SHP77 treated with DMSO at 0.1 percent for 48 hours (cell line): ENCODE measurements at regions not wholly inside any gene's neighbourhood (a gene's known extent, or its start where the extent isn't known, plus 50 kb on each side); places are given as distances from the start of the nearest gene placed in this dataset.
"Not testable (repeated sequence)": the region's sequence is repeated elsewhere in the genome, so short reads cannot be mapped to it uniquely, and the experiment has no call there.

Experiments
- DNase-seq: peaks from one replicate; lab custom pipeline; 2025; lab: John Stamatoyannopoulos, UW

DNA sequence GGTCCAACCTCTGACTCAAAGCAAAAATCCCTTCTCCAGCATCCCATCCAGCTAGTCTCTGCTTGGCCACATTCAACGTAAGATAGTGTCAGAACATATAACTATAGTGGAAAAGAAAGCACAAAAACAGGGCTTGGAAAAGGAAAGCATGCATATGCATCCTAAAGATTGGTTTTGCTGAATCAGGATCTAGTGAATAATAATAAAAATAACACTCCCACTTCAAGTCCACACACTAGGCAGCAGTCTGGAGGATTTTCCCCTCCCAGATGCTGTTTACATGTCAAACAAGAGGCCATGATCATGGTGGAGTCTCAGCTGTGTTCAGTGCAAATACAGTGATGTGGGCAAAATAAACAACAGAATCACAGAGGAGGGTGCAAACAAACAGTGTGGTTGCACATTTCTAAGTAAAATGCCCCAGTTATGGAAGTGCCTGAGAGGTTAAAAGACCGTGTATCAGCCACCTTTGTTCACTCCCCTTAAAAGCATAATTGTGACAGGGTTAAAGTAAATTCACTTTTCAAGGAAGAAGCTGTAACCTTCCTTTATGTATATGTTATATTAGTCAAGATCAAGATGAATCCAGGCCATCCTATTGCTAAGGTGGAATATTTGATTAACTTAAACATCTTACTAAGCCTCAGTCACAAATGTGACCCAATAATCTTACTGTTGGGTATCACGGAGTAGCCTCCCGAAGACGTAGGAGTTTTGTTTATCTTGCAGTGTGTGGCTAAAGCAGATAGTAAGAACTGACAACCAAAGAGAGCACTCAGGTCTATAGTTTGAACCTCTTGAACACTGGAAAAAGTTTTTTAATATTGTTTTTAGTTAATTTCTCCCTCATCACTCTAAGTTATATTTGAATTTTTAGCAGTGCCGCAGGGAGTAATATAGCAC is 424.5 kb downstream of the SOX2 start:
- peak; percentile 53 for DNase-seq

DNA sequence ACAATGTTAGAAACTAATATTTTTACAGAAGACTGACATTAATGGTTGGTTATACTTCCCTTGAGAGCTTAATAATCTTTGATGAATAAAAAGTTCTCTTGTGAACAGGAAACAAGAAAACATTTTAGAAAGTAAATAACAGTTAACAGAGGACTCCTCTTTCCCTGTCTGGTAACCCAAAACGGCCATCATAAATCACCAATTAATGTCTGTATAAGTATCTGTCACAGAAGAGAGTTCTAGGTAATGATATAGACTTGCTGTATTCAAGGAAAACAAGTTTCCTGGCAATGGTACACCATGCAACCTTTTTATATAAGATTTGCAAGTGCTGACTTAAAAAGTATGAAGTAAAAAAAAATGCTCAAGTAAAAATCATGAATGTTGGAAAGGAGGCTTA is 426.7 kb downstream of the SOX2 start:
- no peak for DNase-seq

DNA sequence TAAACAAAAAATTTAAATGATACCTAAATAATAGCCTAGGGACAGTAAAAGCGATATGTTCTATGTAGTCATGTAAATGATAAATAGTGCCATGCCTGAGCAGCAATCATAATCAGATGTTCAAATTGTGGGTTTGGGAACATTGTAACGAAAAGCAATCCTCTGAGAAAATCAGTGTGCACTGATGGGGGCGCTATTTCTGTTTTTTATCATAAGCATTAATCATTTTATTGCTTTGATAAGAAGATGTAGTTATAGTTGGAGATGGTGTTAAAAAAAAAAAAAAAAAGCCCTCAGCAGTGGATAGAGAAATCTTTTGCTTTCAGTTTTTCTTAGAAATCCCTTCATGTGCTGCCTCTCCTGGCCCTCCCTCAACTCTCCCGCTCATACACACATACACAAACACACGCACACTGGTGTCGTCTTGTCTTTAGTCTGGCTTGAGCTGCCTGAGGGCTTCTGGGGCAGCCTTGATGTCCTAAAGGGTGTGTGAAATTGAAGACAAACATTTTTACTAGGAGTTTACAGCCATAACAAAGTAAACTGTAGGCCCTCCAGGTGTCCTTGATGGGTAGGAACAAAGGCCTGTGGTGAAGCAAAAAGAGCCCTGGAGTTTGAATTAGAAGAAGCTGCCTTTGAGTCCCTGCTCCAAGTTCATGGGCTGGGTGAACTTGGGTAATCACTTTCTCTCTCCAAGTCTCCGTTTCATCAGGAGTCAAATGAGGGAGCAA is 428.1 kb downstream of the SOX2 start:
- no peak for DNase-seq

DNA sequence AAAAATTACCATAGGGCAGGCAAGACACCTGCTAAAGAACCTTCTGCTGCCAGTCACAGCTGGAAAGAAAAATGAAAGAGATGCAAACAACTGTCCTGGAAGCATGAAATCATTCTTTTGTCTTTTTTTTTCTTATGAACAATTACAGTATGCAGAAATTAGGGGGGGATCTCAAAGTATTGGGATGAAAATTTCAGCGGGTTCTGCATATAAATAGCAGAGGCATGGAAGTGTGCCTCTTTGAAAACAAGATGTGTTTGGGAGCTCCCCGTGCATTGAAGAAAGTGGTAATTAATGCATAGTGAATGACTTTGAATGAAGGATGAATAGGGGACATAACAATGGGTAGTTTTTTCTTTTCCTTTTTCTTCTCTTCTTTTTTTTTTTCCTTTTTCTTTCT is 431.2 kb downstream of the SOX2 start:
- DNase-seq: no peak

DNA sequence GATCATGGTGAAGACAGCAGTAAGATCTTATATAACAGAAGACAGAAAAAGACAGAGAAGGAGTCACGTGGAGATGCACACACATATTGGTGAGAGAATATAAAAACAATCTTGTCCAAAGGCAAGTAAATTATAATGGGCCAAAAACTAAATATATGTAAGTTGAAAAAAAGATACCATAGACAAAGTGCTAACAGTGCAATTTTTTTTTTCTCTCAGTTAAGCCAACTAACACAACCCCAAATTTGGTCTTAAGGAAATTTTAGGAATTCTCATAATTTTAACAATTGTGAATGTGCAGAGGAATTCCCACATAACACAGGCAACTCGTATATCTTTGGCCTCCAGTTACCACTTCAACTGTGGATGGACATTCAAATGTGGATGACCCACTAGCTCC is 432.2 kb downstream of the SOX2 start:
- no peak for DNase-seq

DNA sequence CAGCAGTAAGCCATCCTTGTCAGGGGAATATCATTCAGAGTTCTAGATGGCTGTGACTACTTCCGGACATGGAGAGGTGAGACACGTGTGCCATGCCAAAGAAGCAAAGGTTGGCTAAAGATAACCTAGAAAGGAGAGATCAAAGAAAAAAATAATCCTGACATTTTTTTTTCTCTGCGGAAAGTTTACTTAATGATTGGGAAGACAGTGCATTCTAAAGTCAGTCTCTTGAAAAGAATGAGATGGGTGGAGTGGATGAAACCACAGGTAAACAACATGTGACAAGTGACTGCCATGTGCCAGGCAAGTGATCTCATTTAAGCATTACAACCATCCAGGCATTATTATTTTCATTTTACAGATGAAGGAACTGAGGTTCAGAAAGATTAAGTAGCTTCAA is 436.6 kb downstream of the SOX2 start:
- DNase-seq: no peak

DNA sequence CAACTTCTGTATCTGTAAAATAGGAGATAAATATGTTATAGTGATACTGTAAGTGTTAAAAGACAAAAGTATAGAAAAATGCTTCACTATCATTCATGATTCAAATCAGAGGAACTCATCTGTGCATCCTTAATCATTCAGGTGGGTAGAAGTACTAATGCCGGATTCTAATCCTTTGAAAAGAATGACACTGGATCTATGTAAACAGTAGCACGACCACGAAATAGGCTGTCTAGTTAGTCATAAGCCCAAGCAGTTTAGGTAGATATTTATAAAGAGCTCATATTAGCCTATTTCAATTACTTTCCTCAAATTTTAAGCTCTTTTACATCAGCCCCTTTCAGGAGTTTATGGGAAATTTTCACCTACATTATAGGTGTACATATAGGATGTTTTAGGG is 437.9 kb downstream of the SOX2 start:
- DNase-seq: no peak

DNA sequence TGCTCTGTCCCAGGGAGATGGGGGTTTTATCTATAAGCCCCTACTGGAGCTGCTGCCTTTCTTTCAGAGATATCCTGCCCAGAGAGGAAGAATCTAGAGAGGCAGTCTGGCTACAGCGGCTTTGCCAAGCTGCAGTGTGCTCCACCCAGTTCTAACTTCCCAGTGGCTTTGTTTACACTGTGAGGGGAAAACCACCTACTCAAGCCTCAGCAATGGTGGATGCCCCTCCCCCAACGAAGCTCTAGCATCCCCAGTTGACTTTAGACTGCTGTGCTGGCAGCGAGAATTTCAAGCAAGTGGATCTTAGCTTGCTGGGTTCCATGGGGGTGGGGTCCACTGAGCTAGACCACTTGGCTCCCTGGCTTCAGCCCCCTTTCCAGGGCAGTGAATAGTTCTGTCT is 444.6 kb downstream of the SOX2 start:
- DNase-seq: not testable (repeated sequence)

DNA sequence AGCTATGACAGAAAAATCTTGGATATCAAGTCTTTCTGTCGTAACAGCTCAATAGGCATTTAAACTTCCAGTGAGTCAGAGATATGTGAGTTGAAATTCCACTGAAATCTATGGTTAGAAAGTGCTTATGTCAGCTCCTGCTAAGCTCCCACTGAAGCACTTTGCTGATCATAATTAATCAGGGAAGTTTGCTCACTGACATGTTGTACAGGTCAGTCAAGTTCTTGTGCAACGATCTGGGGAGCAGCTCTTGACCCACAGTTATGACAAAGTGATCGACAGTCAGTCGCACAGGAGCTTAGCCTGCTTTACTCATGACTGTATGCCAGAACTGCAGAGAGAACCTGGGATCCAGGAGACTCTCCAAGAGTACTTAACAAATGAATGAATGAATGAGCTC is 453.5 kb downstream of the SOX2 start:
- DNase-seq: no peak

DNA sequence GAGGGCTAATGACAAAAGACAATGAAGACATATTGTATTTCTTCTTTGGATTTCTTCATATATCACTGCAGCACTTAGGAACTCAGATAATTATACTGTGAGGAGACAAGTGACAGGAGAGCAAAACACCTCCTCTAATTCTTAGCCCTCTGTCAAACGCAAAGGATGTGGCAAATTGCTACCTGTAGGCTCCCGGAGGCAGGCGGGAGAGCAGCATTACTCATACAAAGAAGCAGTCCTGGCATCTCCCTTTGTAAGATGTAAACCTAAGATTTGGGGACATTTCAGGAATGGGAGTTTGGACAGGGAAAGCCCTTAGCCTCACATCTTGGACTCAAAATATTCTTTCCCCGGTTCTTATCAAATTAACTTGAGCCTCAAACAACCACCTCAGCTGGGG is 460.8 kb downstream of the SOX2 start:
- DNase-seq: no peak

DNA sequence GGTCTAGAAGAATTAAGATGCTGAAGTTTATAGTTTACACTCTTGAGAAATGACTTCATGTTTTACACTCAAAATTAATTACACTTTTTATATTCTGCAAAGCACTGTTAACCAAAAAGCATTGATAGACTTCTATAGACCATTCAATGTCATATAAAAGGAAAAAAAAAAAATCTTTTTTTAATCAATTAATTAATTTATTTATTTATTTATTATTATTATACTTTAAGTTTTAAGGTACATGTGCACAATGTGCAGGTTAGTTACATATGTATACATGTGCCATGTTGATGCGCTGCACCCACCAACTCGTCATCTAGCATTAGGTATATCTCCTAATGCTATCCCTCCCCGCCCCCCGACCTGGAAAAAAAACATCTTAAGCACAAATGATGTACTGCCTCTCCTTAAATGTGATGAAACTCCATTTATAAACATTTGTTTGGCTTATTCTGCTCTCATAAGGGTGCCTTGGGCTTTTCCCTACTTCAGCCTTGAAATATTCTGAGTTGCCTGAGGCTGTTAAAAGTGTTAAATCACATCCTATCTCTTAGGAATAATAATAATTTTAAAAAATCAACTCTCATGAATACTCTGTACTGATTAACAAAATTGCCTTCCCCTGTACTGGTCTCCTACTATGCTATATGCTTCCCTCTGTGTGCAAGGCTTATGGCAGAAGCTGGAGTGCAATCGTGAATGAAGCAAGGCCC is 466.9 kb downstream of the SOX2 start:
- no peak for DNase-seq

DNA sequence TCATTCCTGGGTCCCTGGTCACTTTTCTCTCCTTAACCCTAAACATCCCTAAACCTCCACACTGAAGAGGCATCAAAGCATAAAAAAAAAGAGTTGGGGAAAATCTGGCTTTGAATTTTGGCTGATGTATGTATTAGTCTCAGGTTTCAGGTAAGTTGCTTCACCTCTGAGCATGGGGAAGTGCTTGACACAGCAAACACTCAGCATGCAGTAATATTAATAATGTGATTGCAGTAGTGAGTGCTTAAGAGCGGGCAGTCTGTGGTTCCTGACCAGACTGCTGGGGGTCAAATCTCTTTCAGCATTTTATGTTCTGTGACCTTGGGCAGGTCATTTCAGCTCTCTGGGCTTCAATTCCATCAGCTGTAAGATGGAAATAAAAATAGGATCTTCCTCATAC is 467.9 kb downstream of the SOX2 start:
- DNase-seq: no peak

DNA sequence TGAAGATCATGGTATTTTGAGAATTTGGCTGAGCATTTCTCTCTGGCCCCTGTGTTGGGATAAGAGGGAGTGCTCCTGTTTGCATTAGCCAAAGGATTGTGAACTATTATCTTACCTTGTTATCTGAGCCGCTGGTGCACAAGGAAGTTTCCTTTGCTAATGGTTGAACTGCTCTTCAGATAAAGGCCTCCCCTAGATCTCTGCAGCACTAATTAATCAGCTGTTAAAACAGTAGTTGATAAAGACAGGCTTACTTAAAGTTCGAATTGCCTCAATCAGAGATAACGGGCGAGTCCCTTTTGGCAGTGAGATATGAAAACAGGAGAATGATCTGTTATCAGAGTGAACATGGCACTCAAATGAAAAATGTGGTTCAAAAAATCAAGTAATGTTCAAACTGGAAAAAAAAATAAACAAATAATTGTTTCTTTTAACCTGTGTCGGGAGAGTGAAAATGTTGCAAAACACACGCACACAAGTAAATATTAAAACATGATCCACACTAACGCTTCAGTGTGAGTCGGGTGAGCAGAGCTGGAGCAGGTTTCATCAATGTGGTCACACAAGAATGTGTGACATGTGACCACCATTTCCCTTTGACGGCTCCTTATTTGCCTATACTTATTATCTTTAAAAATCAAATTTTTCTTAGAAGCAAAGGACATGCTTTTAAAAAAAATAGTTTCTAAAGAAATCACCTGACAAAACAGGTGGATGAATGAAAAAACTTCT is 469.1 kb downstream of the SOX2 start:
- DNase-seq: no peak

DNA sequence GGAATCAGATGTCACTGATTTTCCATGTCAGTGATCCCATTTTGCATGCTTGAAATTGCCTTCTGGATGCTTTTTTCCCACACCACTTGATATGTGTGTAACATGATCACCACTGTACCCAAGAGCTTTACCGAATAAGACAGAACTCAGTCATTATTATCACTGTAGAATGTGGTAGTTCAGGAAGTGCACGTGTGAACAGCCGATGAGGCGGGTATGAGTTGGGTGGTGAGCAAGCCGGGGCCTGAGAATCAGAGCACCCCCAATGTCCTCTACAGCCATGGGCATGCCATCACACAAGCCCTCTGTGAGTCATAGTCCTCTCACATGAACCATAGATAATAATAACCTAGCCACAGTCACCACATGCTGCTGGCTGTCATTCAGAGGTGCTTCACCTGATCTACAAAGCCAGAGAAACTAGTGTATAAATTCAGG is 470.8 kb downstream of the SOX2 start:
- DNase-seq: no peak

DNA sequence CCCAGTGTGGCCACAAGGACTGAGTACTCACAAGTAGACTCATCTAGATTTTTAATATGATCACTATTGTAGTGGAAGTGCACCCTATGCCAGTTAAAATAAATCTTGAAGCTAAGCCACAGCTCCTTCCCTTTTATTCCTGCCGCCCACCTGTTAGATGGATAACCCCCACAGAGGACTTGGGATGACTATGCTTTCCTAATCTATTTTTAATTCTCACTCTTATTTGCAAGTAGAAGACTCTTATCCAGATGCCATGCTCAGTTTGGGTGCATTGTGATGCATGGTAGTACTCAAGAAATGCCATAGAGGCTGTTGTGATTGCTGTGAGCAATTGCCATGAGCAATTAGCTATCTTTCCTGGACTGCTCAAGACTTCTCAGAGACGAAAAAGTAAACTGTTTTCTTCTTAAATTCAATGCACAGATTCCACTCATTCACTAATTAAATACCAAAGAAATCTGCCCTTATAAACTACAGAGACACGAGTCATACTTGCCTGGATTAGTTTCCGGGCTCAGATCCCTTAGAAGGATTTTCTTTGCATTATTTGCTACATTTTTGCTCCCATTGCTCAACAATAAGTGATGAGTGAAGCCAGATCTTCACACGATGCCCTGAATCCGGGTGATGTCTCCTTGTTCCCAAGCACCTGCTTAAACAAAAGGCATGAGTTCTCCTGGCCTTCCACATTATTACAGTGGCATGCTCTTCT is 472.1 kb downstream of the SOX2 start:
- no peak for DNase-seq

DNA sequence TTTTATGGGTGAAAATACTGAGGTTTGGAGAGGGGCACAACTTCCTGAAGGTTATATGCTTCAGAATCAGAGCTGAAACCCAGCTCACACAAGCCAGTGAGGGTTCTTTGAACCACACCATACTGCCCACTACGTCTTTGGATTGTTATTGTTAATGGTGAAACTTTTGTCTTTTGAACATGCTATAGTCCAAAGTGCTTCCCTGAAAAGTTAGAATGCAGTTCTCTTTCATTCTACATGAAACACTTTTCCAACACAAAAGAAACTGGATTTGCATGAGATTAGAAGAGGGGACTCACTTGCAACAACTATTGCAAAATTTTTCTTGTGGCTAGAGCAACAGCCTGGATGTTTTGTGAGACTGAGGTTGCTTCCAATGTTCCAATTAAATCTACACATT is 473.6 kb downstream of the SOX2 start:
- DNase-seq: no peak

DNA sequence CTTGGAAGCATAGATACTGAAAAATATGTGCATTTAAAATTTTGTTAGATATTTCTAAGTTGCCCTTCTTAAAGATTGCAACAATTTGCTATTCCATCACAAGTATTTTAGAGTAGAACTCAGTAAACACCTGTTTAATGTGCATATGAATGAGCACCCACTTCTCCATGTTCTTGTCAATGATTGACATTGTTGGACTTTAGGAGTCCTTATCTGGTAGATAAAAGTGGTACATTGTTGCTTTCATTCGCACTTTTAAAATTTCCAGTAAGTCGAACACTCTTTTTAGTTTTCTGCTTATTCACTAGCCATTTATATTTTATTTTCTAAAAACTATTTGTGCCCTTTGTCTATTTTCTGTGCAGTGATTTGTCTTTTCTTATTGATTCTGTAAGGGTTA is 478.3 kb downstream of the SOX2 start:
- no peak for DNase-seq

DNA sequence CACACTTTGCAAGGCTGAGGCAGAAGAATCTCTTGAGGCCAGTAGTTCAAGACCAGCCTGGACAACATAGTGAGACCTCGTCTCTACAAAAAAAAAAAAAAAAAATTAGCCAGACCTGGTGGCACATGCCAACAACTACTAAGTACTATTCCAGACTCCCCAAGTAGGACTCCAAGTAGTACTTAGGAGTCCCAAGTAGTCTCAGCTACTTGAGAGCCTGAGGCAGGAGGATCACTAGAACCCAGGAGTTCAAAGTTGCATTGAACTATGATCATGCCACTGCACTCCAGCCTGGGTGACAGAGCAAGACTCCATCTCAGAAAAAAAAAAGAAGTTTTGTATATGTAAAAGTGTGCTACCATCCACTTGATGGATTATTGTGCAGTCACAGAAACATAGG is 486.6 kb downstream of the SOX2 start:
- no peak for DNase-seq

DNA sequence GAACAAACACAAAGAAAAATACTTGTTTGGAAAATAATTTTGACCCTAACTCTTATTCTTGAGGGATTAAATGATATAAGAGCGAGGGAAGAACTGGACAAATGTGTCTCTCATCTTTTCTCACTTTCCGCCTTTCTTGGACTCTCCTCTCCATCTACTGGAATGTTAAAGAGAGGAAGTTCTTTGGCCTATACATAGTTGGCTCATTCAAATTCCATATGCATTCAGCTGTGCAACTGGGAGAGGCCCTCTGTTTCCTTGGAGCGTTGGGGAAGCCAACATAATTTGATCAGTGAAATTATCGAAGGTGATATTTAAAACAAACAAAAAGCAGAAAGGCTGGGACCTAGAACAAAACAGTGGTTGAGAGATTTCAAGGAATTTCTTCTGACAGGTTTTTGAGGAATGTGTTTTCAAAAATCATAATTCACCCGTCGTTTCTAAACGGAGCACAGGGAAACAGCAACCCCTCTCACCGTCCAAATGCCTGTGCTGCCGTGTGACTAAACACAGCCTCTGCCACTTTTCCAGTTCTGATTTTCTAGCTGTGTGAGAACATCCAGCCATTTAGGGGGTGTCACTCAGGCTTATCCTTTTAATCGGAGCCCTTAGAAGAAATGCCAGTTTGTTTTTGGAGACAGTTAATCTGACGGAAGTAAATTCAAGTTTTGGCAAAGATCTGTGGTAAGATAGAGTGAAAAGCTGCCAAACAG is 489.9 kb downstream of the SOX2 start:
- DNase-seq: no peak

DNA sequence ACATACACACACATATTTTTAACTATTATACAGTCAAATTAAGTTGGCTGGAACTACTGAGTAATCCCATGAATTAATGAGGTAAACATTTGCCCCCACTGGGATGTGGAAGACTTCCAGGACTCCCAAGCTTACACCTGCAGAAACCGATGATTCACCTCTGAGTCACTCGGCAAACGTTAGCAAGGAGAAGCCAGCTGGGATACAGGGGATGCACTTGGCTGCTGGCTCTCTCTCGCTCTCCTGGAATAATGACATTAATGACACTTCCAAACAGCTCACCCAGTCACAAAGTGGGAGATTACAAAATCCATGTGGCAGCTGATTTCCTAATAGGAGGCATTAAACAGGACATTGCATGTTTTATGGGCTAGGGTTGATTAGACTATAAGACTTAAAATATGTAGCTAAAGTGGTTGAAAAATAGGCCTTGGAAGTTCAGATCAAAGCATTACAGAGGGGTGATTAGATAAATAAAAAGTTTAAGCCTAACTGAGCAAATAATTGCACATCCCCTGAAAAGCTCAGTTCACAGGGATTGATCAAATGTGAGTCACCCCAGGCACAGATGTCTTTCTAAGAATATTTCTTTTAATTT is 500.9 kb downstream of the SOX2 start:
- peak; percentile 92 for DNase-seq
